ENCODE measurements at regions not wholly inside any gene's neighbourhood (a gene's known extent, or its start where the extent isn't known, plus 50 kb on each side); places are given as distances from the start of the nearest gene placed in this dataset.

GRCh38 chr11:121933294-121933693, 182.7 kb downstream of the BLID start:
- TF ChIP-seq TCF7L2 (IDR thresholded peaks at IDR 0.05; ENCODE audit: low read depth, low read length) (no peak), POLR2AphosphoS5 (IDR thresholded peaks at IDR 0.05; ENCODE audit: low read depth, low read length) (no peak), SIN3A (IDR thresholded peaks at IDR 0.05; ENCODE audit: borderline replicate concordance, insufficient read depth, low read depth, low read length) (no peak)
- TF ChIP-seq, protein P1, sequence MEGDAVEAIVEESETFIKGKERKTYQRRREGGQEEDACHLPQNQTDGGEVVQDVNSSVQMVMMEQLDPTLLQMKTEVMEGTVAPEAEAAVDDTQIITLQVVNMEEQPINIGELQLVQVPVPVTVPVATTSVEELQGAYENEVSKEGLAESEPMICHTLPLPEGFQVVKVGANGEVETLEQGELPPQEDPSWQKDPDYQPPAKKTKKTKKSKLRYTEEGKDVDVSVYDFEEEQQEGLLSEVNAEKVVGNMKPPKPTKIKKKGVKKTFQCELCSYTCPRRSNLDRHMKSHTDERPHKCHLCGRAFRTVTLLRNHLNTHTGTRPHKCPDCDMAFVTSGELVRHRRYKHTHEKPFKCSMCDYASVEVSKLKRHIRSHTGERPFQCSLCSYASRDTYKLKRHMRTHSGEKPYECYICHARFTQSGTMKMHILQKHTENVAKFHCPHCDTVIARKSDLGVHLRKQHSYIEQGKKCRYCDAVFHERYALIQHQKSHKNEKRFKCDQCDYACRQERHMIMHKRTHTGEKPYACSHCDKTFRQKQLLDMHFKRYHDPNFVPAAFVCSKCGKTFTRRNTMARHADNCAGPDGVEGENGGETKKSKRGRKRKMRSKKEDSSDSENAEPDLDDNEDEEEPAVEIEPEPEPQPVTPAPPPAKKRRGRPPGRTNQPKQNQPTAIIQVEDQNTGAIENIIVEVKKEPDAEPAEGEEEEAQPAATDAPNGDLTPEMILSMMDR (IDR thresholded peaks at IDR 0.05), result no peak
- TF ChIP-seq, protein P2, sequence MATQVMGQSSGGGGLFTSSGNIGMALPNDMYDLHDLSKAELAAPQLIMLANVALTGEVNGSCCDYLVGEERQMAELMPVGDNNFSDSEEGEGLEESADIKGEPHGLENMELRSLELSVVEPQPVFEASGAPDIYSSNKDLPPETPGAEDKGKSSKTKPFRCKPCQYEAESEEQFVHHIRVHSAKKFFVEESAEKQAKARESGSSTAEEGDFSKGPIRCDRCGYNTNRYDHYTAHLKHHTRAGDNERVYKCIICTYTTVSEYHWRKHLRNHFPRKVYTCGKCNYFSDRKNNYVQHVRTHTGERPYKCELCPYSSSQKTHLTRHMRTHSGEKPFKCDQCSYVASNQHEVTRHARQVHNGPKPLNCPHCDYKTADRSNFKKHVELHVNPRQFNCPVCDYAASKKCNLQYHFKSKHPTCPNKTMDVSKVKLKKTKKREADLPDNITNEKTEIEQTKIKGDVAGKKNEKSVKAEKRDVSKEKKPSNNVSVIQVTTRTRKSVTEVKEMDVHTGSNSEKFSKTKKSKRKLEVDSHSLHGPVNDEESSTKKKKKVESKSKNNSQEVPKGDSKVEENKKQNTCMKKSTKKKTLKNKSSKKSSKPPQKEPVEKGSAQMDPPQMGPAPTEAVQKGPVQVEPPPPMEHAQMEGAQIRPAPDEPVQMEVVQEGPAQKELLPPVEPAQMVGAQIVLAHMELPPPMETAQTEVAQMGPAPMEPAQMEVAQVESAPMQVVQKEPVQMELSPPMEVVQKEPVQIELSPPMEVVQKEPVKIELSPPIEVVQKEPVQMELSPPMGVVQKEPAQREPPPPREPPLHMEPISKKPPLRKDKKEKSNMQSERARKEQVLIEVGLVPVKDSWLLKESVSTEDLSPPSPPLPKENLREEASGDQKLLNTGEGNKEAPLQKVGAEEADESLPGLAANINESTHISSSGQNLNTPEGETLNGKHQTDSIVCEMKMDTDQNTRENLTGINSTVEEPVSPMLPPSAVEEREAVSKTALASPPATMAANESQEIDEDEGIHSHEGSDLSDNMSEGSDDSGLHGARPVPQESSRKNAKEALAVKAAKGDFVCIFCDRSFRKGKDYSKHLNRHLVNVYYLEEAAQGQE (IDR thresholded peaks at IDR 0.05; ENCODE audit: insufficient read depth in 1 of 2, low read depth in 2 of 2, low read length in 1 of 2), result no peak

DNA sequence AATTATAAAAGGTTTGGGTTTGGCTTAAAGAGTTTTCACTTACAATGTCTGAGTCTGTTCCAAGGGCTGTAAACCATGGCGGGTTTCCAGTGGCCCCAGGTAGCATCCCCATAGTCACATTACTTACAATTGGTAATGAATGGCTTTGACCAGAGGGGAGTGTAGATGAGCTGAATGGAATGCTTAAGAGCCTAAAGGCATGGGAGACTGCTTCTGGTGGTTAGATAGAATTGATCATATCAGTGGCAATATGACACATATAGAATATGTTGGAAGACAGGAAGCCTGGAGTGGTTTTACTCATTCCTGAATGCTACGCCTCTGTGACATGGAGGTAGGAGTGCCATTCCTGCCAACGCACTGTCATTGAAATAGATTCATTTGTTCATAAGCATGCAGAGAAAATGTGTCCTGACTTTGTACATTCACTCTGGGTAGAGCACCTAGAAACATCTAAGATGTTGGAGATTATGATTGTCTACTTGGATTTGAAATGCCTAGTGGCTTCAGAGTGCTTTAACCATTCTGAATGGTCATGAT, 183.3 kb downstream of the BLID start:
- DNase-seq (ENCODE audit: low read depth, low spot score) (no peak), ATAC-seq (no peak)
- TF ChIP-seq SIN3A (IDR thresholded peaks at IDR 0.05; ENCODE audit: borderline replicate concordance, insufficient read depth, low read depth, low read length) (no peak), TCF7L2 (IDR thresholded peaks at IDR 0.05; ENCODE audit: low read depth, low read length) (no peak), POLR2AphosphoS5 (IDR thresholded peaks at IDR 0.05; ENCODE audit: low read depth, low read length) (no peak)
- TF ChIP-seq, protein P2 (IDR thresholded peaks at IDR 0.05; ENCODE audit: insufficient read depth in 1 of 2, low read depth in 2 of 2, low read length in 1 of 2), result no peak
- TF ChIP-seq, protein P1 (IDR thresholded peaks at IDR 0.05), result no peak
- BruUV-seq (replicated peaks), result no TSS peak
- H3K27me3 ChIP-seq (ENCODE audit: control insufficient read depth, insufficient read depth, low read length), result no peaks in the 10 kb centered on the region
- H3K9me3 ChIP-seq (ENCODE audit: control insufficient read depth, insufficient read depth, low read depth, low read length), result no peaks in the 10 kb centered on the region
- in situ Hi-C loops (cut with HindIII; ENCODE audit: low pct_unique_long_range_greater_than_20kb, low sequenced_read_pairs), result no loop called here
- ChIA-PET POLR2A (no interaction called here), CTCF (no interaction called here)
- H3K36me3 ChIP-seq (ENCODE audit: control insufficient read depth, insufficient read depth, low read length), result no peaks in the 10 kb centered on the region
- no peak overlapping the region for H3K4me3 ChIP-seq (ENCODE audit: low read depth in 2 of 2, low read length in 2 of 2)
- no peaks in the 10 kb centered on the region for H3K4me1 ChIP-seq (ENCODE audit: control insufficient read depth, insufficient read depth, low read length)
- H3K27ac ChIP-seq (ENCODE audit: low read length), result no peak overlapping the region
- intact Hi-C loops (cut with micrococcal nuclease; ENCODE audit: unreplicated experiment), result no loop called here

More at GRCh38 chr11:121933294-121933693, 182.7 kb downstream of the BLID start:
- ChIA-PET POLR2A (no interaction called here), CTCF (no interaction called here)
- in situ Hi-C loops (cut with HindIII; ENCODE audit: low pct_unique_long_range_greater_than_20kb, low sequenced_read_pairs), result no loop called here
- BruUV-seq (replicated peaks), result no TSS peak
- Histone ChIP-seq H3K27ac (ENCODE audit: low read length) (no peak overlapping the region), H3K4me3 (ENCODE audit: low read depth in 2 of 2, low read length in 2 of 2) (no peak overlapping the region), H3K36me3 (ENCODE audit: control insufficient read depth, insufficient read depth, low read length) (no peaks in the 10 kb centered on the region), H3K4me1 (ENCODE audit: control insufficient read depth, insufficient read depth, low read length) (no peaks in the 10 kb centered on the region), H3K27me3 (ENCODE audit: control insufficient read depth, insufficient read depth, low read length) (no peaks in the 10 kb centered on the region), H3K9me3 (ENCODE audit: control insufficient read depth, insufficient read depth, low read depth, low read length) (no peaks in the 10 kb centered on the region)
- DNase-seq (ENCODE audit: low read depth, low spot score) (no peak), ATAC-seq (no peak)
- intact Hi-C loops (cut with micrococcal nuclease; ENCODE audit: unreplicated experiment), result no loop called here

All from Panc1 (cell line).